ENCODE measurements at regions not wholly inside any gene's neighbourhood (a gene's known extent, or its start where the extent isn't known, plus 50 kb on each side); places are given as distances from the start of the nearest gene placed in this dataset.

DNA sequence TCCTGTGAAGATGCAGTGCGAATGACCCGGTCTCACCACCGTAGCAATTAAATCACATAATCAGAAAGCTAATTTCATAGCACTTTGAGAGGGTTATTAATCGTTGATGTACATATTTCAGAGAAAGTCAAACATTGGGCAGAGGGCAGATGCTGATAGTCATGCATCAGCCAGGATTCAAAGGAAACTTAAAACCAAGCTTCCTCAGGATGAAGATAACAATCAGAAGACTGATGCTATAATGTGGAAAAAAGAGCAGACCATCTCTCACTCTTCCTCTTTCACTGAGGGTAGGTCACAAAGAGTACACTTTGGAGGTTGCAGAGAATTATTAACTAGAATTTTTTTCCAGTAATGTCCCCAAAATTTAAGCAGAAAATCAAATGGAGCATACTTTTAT is 1027.7 kb upstream of the ZEB2 start:
- no peaks in the 10 kb centered on the region for H3K36me3 ChIP-seq (ENCODE audit: insufficient read depth, low read length, poor library complexity, severe bottlenecking)
- DNase-seq (ENCODE audit: low spot score), result no peak
- H3K27me3 ChIP-seq (replicated peaks; ENCODE audit: insufficient read depth, low read depth, low read length, poor library complexity), result no peaks in the 10 kb centered on the region
- no peaks in the 10 kb centered on the region for H3K9me3 ChIP-seq (ENCODE audit: low read depth, low read length, poor library complexity, severe bottlenecking)
- peaks cover 27% of the 10 kb centered on the region for H3K4me1 ChIP-seq (ENCODE audit: insufficient read depth, low read length, poor library complexity, severe bottlenecking)
- TF ChIP-seq, protein P1, sequence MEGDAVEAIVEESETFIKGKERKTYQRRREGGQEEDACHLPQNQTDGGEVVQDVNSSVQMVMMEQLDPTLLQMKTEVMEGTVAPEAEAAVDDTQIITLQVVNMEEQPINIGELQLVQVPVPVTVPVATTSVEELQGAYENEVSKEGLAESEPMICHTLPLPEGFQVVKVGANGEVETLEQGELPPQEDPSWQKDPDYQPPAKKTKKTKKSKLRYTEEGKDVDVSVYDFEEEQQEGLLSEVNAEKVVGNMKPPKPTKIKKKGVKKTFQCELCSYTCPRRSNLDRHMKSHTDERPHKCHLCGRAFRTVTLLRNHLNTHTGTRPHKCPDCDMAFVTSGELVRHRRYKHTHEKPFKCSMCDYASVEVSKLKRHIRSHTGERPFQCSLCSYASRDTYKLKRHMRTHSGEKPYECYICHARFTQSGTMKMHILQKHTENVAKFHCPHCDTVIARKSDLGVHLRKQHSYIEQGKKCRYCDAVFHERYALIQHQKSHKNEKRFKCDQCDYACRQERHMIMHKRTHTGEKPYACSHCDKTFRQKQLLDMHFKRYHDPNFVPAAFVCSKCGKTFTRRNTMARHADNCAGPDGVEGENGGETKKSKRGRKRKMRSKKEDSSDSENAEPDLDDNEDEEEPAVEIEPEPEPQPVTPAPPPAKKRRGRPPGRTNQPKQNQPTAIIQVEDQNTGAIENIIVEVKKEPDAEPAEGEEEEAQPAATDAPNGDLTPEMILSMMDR (conservative IDR thresholded peaks at IDR 0.05; ENCODE audit: low read depth, low read length), result no peak
- no peak for TF ChIP-seq EZH2 (IDR thresholded peaks at IDR 0.05; ENCODE audit: borderline replicate concordance, low read depth, low read length, poor library complexity, severe bottlenecking)
- CTCF ChIA-PET, result no interaction called here
- no peak overlapping the region for H3K27ac ChIP-seq (ENCODE audit: low read depth, low read length, poor library complexity, severe bottlenecking)
- POLR2A ChIA-PET (ENCODE audit: low non-redundant PET), result no interaction called here
- intact Hi-C loops (cut with micrococcal nuclease; ENCODE audit: unreplicated experiment), result loop anchor here (10.0 kb wide), 1 partner anchor 1183 kb away; no protein-coding TSS in a partner anchor
- no peak overlapping the region for H3K4me3 ChIP-seq (ENCODE audit: low read depth, low read length, poor library complexity, severe bottlenecking)
- BruUV-seq (replicated peaks), result no TSS peak

GRCh38 chr2:145546091-145546490 is 1026.2 kb upstream of the ZEB2 start:
- peaks cover 25% of the 10 kb centered on the region for H3K4me1 ChIP-seq (ENCODE audit: insufficient read depth, low read length, poor library complexity, severe bottlenecking)
- intact Hi-C loops (cut with micrococcal nuclease; ENCODE audit: unreplicated experiment), result loop anchor here (10.0 kb wide), 1 partner anchor 1181 kb away; no protein-coding TSS in a partner anchor
- peak overlapping the region; percentile 98 for H3K27ac ChIP-seq (ENCODE audit: low read depth, low read length, poor library complexity, severe bottlenecking)
- peaks cover 7% of the 10 kb centered on the region for H3K9me3 ChIP-seq (ENCODE audit: low read depth, low read length, poor library complexity, severe bottlenecking)
- H3K4me3 ChIP-seq (ENCODE audit: low read depth, low read length, poor library complexity, severe bottlenecking), result no peak overlapping the region
- POLR2A ChIA-PET (ENCODE audit: low non-redundant PET), result no interaction called here
- no TSS peak for BruUV-seq (replicated peaks)
- CTCF ChIA-PET, result no interaction called here
- no peaks in the 10 kb centered on the region for H3K27me3 ChIP-seq (replicated peaks; ENCODE audit: insufficient read depth, low read depth, low read length, poor library complexity)
- peak; percentile 36 for DNase-seq (ENCODE audit: low spot score)
- no peaks in the 10 kb centered on the region for H3K36me3 ChIP-seq (ENCODE audit: insufficient read depth, low read length, poor library complexity, severe bottlenecking)
- TF ChIP-seq, protein P1 (conservative IDR thresholded peaks at IDR 0.05; ENCODE audit: low read depth, low read length), result peak; percentile 22; the same call in 1 of the 2 replicates
- no peak for TF ChIP-seq EZH2 (IDR thresholded peaks at IDR 0.05; ENCODE audit: borderline replicate concordance, low read depth, low read length, poor library complexity, severe bottlenecking)

DNA sequence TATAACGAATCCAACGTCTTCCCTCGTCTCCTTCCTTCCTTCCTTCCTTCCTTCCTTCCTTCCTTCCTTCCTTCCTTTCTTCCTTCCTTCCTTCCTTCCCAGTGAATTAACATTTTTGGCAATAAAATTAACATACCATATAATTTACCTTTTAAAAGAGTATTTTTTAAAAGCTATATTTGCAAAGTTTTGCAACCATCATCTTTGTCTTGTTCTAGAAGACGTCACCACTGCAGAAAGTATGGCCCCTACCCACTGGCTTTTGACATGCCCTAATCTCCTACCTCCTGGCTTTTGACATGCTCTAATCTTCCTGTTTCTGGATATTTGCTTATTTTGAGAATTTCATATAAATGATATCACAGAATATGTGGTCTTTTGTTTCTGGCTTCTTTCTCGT is 1023.9 kb upstream of the ZEB2 start:
- no TSS peak for BruUV-seq (replicated peaks)
- peak; percentile 90 for DNase-seq (ENCODE audit: low spot score)
- intact Hi-C loops (cut with micrococcal nuclease; ENCODE audit: unreplicated experiment), result loop anchor here (1.0 to 10.0 kb wide), 8 partner anchors 111 to 1227 kb away; no protein-coding TSS in a partner anchor
- Histone ChIP-seq H3K9me3 (ENCODE audit: low read depth, low read length, poor library complexity, severe bottlenecking) (peaks cover 18% of the 10 kb centered on the region), H3K36me3 (ENCODE audit: insufficient read depth, low read length, poor library complexity, severe bottlenecking) (peaks cover 13% of the 10 kb centered on the region), H3K4me3 (ENCODE audit: low read depth, low read length, poor library complexity, severe bottlenecking) (no peak overlapping the region), H3K4me1 (ENCODE audit: insufficient read depth, low read length, poor library complexity, severe bottlenecking) (peaks cover 25% of the 10 kb centered on the region), H3K27me3 (replicated peaks; ENCODE audit: insufficient read depth, low read depth, low read length, poor library complexity) (no peaks in the 10 kb centered on the region), H3K27ac (ENCODE audit: low read depth, low read length, poor library complexity, severe bottlenecking) (peak overlapping the region; percentile 98)
- POLR2A ChIA-PET (ENCODE audit: low non-redundant PET), result no interaction called here
- no peak for TF ChIP-seq EZH2 (IDR thresholded peaks at IDR 0.05; ENCODE audit: borderline replicate concordance, low read depth, low read length, poor library complexity, severe bottlenecking)
- TF ChIP-seq, protein P1 (conservative IDR thresholded peaks at IDR 0.05; ENCODE audit: low read depth, low read length), result no peak
- CTCF ChIA-PET, result interaction anchor here (0.5 to 1.2 kb wide), 3 partner anchors 209 to 496 kb away, joined by 4 to 5 read pairs (median 4); no protein-coding TSS in a partner anchor
